Parathyroid adenoma (tissue), 2 donors: ENCODE measurements at regions not wholly inside any gene's neighbourhood (a gene's known extent, or its start where the extent isn't known, plus 50 kb on each side); places are given as distances from the start of the nearest gene placed in this dataset.

ENCODE experiments used
- H2AFZ ChIP-seq: fragments of 300-600 bp; sonication (generic); one replicate; pipeline ENCODE4 v1.7.0; 2017; ENCODE audit warnings: antibody characterized with exemption, mild to moderate bottlenecking
- H3K27ac ChIP-seq: fragments of 300-600 bp; sonication (generic); one replicate; pipeline ENCODE4 v1.7.0; 2017
- H3K27me3 ChIP-seq: fragments of 300-600 bp; sonication (generic); one replicate; pipeline ENCODE4 v1.7.0; 2017; ENCODE audit warnings: low read length; ENCODE audit not compliant: control insufficient read depth, insufficient read depth
- H3K36me3 ChIP-seq: fragments of 300-600 bp; sonication (generic); one replicate; pipeline ENCODE4 v1.7.0; 2017; ENCODE audit warnings: low read length; ENCODE audit not compliant: control insufficient read depth, insufficient read depth
- H3K4me1 ChIP-seq: fragments of 300-600 bp; sonication (generic); one replicate; pipeline ENCODE4 v1.7.0; 2017; ENCODE audit warnings: control low read depth
- H3K4me2 ChIP-seq: fragments of 300-600 bp; sonication (generic); one replicate; pipeline ENCODE4 v1.7.0; 2017; ENCODE audit warnings: low read length
- H3K4me3 ChIP-seq: fragments of 300-600 bp; sonication (generic); one replicate; pipeline ENCODE4 v1.7.0; 2017; ENCODE audit warnings: low read depth, low read length
- H3K79me2 ChIP-seq: fragments of 300-600 bp; sonication (generic); one replicate; pipeline ENCODE4 v1.7.0; 2017; ENCODE audit warnings: control low read depth
- H3K9ac ChIP-seq: fragments of 300-600 bp; sonication (generic); one replicate; pipeline ENCODE4 v1.7.0; 2017; ENCODE audit warnings: mild to moderate bottlenecking
- H3K9me3 ChIP-seq: fragments of 300-600 bp; sonication (generic); one replicate; pipeline ENCODE4 v1.7.0; 2017; ENCODE audit warnings: low read length; ENCODE audit not compliant: control insufficient read depth
- TF ChIP-seq, protein P1 (sequence below): fragments of 300-600 bp; sonication (generic); IDR thresholded peaks from one replicate; pipeline ENCODE4 v1.7.0; 2017; ENCODE audit warnings: antibody characterized with exemption, mild to moderate bottlenecking
- donor health status: primary hyperparathyroidism.

DNA sequence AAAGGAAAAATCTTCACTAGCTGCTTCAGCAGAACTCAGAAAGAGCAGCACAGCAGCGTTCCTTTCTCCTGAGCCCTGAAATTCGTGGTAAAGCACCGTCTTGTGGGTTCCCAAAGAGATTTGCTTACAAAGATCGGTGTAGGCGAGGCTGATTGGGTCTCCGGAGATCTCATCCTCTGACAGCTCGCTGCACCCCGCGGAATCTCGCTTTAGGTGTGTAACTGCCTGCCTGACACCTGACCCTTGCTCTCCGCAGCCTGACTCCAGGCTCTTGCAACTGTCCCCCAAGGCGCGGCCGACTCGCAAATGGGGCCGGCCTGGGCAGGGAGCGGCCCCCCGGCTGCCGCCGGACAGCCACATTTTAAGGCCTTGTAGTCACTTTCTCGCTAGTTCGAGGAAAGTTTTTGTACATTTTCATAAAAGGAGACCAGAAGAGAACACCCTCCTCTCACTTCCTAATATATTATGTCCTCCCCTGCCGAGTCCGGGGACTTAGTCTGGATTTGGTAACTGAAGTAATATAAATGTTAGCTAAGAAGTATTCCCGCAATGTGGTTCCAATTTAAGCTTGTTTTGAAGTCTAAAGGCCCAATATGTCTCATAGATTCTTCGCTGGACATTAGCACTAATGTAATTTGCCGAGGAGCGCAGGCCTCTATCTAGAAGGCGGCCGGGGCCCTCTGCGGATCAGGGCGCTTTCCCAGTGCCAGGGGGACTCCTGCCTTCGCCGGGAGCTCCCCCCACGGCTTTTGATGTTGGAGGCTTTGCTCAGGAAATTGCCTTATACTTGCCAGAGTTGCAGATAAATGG, 177.3 kb upstream of the CDKN3 start:
- Histone ChIP-seq H3K9ac (no peak overlapping the region), H3K27ac (no peak overlapping the region), H2AFZ (peak overlapping the region; percentile 53), H3K4me3 (no peak overlapping the region), H3K36me3 (no peaks in the 10 kb centered on the region), H3K4me1 (peaks cover 4% of the 10 kb centered on the region), H3K79me2 (no peaks in the 10 kb centered on the region), H3K9me3 (no peaks in the 10 kb centered on the region), H3K27me3 (no peaks in the 10 kb centered on the region), H3K4me2 (peak overlapping the region; percentile 52)
- TF ChIP-seq, protein P1, sequence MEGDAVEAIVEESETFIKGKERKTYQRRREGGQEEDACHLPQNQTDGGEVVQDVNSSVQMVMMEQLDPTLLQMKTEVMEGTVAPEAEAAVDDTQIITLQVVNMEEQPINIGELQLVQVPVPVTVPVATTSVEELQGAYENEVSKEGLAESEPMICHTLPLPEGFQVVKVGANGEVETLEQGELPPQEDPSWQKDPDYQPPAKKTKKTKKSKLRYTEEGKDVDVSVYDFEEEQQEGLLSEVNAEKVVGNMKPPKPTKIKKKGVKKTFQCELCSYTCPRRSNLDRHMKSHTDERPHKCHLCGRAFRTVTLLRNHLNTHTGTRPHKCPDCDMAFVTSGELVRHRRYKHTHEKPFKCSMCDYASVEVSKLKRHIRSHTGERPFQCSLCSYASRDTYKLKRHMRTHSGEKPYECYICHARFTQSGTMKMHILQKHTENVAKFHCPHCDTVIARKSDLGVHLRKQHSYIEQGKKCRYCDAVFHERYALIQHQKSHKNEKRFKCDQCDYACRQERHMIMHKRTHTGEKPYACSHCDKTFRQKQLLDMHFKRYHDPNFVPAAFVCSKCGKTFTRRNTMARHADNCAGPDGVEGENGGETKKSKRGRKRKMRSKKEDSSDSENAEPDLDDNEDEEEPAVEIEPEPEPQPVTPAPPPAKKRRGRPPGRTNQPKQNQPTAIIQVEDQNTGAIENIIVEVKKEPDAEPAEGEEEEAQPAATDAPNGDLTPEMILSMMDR = no peak

DNA sequence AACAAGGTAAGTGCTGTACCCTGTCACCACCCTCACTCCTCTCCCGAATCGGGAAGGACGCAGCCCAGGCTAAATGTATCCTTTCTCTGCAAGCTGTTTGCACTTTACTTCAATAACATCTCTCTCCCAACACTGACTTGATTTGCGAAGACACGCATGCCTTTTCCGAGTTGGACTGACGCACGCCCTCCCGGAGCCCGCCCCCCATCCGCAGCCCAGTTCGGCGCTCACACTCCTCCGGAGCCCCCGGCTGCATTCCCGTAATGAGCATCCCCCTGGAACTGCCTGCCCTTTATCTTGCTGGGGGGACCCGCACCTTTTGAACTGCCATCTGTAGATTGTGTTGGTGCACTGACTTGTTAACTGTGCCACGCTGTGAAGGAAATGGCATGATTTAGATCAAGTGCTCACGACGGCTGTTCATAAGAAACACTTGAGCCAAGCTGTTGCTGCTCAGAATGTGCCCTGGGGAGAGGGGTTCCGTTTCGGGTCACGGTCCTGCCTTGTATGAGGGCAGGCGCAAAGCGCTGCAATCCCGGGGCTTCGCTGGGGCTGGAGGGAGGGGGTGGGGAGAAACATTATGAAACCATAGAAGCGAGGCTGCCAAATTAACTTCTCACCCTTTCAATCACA, 176.6 kb upstream of the CDKN3 start:
- Histone ChIP-seq H3K9ac (no peak overlapping the region), H3K36me3 (no peaks in the 10 kb centered on the region), H3K27ac (no peak overlapping the region), H3K4me2 (peak overlapping the region; percentile 52), H2AFZ (peak overlapping the region; percentile 42), H3K9me3 (no peaks in the 10 kb centered on the region), H3K79me2 (no peaks in the 10 kb centered on the region), H3K4me3 (peak overlapping the region; percentile 0), H3K4me1 (peaks cover 4% of the 10 kb centered on the region), H3K27me3 (no peaks in the 10 kb centered on the region)
- TF ChIP-seq, protein P1 = no peak

DNA sequence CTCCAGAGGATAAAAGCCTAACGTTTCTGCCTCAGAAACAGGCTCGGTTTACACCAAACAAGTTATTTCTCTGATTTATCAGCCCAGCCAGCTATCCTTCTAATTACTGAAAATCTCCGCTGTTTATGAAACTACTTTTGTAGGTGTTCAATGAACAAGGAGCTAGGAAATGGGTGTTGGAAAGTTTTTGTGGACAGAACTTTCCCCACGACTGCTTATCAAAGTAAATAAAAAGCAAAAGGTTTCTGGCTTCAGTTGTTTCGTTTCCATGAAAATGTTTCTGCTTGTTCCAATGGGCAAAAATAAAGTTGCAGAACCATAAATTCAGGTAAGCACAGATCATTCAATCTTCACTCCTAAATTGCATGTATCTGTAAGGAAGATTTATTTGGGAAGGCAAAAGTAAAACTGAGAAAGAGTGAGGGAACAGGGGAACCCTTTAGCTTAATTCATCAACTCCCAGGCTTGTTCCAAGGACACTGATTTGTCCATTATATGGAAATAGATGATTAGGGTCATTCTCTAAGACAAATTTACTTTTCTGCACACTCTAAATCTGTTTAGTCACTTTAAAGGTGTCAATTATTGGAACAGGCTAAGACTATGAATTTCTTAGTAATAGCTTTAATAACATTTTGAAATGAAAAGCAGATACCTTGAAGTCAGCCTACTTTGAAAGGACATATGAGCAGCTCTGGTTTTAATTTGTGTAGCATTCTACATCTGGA, 175.9 kb upstream of the CDKN3 start:
- H2AFZ ChIP-seq = peak overlapping the region; percentile 42
- peak overlapping the region; percentile 0 for H3K4me3 ChIP-seq
- H3K9ac ChIP-seq = no peak overlapping the region
- H3K4me2 ChIP-seq = peak overlapping the region; percentile 52
- no peaks in the 10 kb centered on the region for H3K36me3 ChIP-seq
- H3K27me3 ChIP-seq = no peaks in the 10 kb centered on the region
- H3K4me1 ChIP-seq = peaks cover 4% of the 10 kb centered on the region
- no peaks in the 10 kb centered on the region for H3K79me2 ChIP-seq
- no peak overlapping the region for H3K27ac ChIP-seq
- H3K9me3 ChIP-seq = no peaks in the 10 kb centered on the region
- TF ChIP-seq, protein P1 = no peak

DNA sequence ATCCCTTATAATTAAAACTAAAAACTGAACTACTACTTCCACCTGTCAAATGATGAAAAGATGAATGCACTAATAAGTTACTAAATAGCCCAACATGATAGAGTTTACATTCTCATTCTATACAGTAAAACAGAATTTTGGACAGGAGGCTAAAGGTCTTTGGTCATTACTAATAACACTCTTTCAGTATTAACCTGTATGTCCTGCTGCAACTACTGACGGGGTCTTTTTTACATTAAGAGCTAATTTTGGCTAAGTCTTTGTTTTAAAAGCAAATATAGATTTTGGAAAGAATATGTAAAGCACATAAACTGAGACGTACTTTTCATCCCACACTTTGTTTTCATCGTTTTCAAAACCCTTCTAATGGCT, 175.4 kb upstream of the CDKN3 start:
- Histone ChIP-seq H3K4me2 (no peak overlapping the region), H3K9me3 (no peaks in the 10 kb centered on the region), H3K4me3 (no peak overlapping the region), H3K4me1 (peaks cover 4% of the 10 kb centered on the region), H3K79me2 (no peaks in the 10 kb centered on the region), H3K36me3 (no peaks in the 10 kb centered on the region), H2AFZ (no peak overlapping the region), H3K9ac (no peak overlapping the region), H3K27me3 (no peaks in the 10 kb centered on the region), H3K27ac (no peak overlapping the region)
- TF ChIP-seq, protein P1 = no peak
